OCI-LY7 (cell line): ENCODE measurements at regions not wholly inside any gene's neighbourhood (a gene's known extent, or its start where the extent isn't known, plus 50 kb on each side); places are given as distances from the start of the nearest gene placed in this dataset.

ENCODE experiments used
- EZH2phosphoT487 ChIP-seq: fragments of 200-600 bp; sonication (generic); IDR thresholded peaks from 2 replicates; pipeline ENCODE4 v1.6.1; 2018; ENCODE audit warnings: low read depth, borderline replicate concordance, mild to moderate bottlenecking, mixed run types, antibody characterized with exemption, low read length, moderate library complexity, mixed read lengths
- TF ChIP-seq, protein P1 (sequence below): fragments of 200-600 bp; sonication (generic); conservative IDR thresholded peaks from 2 replicates; pipeline ENCODE4 v1.5.1; 2014; ENCODE audit warnings: mild to moderate bottlenecking, antibody characterized with exemption, low read length, moderate library complexity, mixed read lengths

GRCh38 chr16:72301523-72302236, 129.7 kb upstream of the PMFBP1 start:
- TF ChIP-seq, protein P1, sequence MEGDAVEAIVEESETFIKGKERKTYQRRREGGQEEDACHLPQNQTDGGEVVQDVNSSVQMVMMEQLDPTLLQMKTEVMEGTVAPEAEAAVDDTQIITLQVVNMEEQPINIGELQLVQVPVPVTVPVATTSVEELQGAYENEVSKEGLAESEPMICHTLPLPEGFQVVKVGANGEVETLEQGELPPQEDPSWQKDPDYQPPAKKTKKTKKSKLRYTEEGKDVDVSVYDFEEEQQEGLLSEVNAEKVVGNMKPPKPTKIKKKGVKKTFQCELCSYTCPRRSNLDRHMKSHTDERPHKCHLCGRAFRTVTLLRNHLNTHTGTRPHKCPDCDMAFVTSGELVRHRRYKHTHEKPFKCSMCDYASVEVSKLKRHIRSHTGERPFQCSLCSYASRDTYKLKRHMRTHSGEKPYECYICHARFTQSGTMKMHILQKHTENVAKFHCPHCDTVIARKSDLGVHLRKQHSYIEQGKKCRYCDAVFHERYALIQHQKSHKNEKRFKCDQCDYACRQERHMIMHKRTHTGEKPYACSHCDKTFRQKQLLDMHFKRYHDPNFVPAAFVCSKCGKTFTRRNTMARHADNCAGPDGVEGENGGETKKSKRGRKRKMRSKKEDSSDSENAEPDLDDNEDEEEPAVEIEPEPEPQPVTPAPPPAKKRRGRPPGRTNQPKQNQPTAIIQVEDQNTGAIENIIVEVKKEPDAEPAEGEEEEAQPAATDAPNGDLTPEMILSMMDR: no peak
- no peak for TF ChIP-seq EZH2phosphoT487
